Retinal pigment epithelial cell (primary cell): ENCODE measurements at regions not wholly inside any gene's neighbourhood (a gene's known extent, or its start where the extent isn't known, plus 50 kb on each side); places are given as distances from the start of the nearest gene placed in this dataset.
"Not testable (repeated sequence)": the region's sequence is repeated elsewhere in the genome, so short reads cannot be mapped to it uniquely, and the experiment has no call there.

Experiments used
- DNase-seq: peaks from one replicate; pipeline ENCODE4 v3.0.0-alpha.2; 2010; ENCODE audit warnings: low read depth
- H3K4me3 ChIP-seq: 2 replicates; pipeline ENCODE4 v1.5.1; 2011; ENCODE audit warnings: mild to moderate bottlenecking, low read length, control low read depth, moderate library complexity
- TF ChIP-seq, protein P1 (sequence below): conservative IDR thresholded peaks from 2 replicates; pipeline ENCODE4 v1.5.1; 2011; ENCODE audit warnings: low read depth, low read length, control low read depth, inconsistent platforms

GRCh38 chr20:4318891-4319290 is 69.8 kb upstream of the ADRA1D start:
- DNase-seq, result no peak
- TF ChIP-seq, protein P1, sequence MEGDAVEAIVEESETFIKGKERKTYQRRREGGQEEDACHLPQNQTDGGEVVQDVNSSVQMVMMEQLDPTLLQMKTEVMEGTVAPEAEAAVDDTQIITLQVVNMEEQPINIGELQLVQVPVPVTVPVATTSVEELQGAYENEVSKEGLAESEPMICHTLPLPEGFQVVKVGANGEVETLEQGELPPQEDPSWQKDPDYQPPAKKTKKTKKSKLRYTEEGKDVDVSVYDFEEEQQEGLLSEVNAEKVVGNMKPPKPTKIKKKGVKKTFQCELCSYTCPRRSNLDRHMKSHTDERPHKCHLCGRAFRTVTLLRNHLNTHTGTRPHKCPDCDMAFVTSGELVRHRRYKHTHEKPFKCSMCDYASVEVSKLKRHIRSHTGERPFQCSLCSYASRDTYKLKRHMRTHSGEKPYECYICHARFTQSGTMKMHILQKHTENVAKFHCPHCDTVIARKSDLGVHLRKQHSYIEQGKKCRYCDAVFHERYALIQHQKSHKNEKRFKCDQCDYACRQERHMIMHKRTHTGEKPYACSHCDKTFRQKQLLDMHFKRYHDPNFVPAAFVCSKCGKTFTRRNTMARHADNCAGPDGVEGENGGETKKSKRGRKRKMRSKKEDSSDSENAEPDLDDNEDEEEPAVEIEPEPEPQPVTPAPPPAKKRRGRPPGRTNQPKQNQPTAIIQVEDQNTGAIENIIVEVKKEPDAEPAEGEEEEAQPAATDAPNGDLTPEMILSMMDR, result no peak
- H3K4me3 ChIP-seq, result no peak overlapping the region

DNA sequence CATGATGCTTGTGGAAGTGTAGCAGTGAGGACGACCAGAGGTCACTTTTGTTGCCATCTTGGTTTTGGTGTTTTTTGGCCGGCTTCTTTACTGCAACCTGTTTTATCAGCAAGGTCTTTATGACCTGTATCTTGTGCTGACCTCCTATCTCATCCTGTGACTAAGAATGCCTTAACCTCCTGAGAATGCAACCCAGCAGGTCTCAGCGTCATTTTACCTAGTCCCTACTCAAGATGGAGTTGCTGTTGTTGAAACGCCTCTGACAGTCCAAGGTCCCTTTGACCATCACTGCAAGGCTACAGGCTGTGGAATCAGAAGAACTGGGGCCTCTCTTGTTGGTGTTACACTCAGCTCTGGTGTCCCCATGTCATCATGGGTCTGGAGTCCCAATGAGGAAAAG is 61.5 kb upstream of the ADRA1D start:
- DNase-seq, H3K4me3 ChIP-seq: not testable (repeated sequence)

- no peak for DNase-seq
- no peak overlapping the region for H3K4me3 ChIP-seq
- TF ChIP-seq, protein P1, result no peak
Observed at GRCh38 chr20:4306206-4306605, 57.1 kb upstream of the ADRA1D start.

DNA sequence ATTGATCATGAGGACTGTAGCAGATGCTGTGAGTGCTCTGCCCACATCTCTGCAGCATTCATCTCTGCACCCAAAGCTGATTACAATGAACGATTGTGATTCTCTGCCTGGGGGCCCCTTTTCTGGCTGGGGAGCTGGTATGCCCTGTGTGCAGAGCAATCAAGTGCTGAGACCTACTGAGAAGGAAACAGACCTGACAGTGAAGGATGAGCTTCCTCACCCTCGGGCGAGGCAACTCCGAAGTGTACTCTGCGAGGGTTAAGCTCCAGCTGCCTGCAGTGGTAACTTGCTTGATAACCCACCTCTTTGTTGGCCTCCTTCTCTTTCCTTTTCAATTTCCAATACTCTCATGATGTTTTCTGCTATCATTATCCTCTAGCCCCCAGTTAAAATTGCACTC is 56.0 kb upstream of the ADRA1D start:
- TF ChIP-seq, protein P1, result no peak
- no peak for DNase-seq
- no peak overlapping the region for H3K4me3 ChIP-seq

GRCh38 chr20:4304601-4305000 is 55.5 kb upstream of the ADRA1D start:
- DNase-seq, result no peak
- H3K4me3 ChIP-seq, result no peak overlapping the region
- TF ChIP-seq, protein P1, result no peak

DNA sequence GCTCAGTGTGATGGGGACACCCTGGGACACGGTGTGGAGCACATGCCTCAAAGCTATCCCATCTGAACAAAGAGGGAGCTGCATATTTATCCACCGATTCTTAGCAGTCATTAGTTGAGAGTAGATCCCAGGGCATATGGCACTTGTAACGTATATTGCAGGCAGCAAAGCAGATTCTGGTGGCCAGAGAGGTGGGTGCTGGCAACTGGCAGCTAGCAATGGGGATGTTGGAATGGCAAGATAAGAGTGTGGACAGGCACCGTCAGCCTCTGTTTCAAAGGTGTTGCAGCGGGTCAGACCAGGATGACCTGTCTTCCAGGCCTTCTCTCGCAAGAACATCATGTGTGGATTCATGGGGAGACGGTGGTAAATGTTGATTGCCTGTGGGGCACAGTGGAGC is 54.0 kb upstream of the ADRA1D start:
- DNase-seq, result no peak
- no peak overlapping the region for H3K4me3 ChIP-seq
- TF ChIP-seq, protein P1, result no peak

- TF ChIP-seq, protein P1, result no peak
- DNase-seq, result no peak
- no peak overlapping the region for H3K4me3 ChIP-seq
Observed at GRCh38 chr20:4300921-4301320, 51.8 kb upstream of the ADRA1D start.

DNA sequence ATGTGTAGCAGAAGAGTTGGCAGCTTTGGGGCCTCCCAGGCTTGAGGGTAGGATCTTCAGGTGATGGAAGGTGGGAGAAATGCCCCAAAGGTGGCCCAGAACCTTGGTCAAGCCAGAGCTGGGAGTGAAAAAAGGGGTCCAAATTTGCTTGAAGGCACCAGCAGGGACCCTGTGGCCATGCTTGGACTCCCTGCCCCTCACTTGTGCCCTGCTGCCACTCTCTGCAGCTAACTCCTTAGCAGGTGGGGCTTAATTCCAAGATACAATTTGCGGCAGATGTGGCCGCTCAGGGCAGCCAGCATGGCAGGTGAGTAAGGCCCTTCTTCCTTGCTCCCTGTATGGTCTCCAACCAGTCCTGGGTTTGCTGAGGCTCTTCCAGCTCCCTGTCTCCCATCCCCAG is 51.3 kb upstream of the ADRA1D start:
- DNase-seq, result no peak
- no peak overlapping the region for H3K4me3 ChIP-seq
- TF ChIP-seq, protein P1, result no peak
